RPMI7951 (cell line): ENCODE measurements at regions not wholly inside any gene's neighbourhood (a gene's known extent, or its start where the extent isn't known, plus 50 kb on each side); places are given as distances from the start of the nearest gene placed in this dataset.
A peak's percentile ranks its signal among the peaks of the same experiment; 100 is the strongest.
"Not testable (repeated sequence)": the region's sequence is repeated elsewhere in the genome, so short reads cannot be mapped to it uniquely, and the experiment has no call there.

Source experiments
- DNase-seq: peaks from one replicate; pipeline ENCODE4 v3.0.0-alpha.2; 2012; ENCODE audit warnings: low read depth

DNA sequence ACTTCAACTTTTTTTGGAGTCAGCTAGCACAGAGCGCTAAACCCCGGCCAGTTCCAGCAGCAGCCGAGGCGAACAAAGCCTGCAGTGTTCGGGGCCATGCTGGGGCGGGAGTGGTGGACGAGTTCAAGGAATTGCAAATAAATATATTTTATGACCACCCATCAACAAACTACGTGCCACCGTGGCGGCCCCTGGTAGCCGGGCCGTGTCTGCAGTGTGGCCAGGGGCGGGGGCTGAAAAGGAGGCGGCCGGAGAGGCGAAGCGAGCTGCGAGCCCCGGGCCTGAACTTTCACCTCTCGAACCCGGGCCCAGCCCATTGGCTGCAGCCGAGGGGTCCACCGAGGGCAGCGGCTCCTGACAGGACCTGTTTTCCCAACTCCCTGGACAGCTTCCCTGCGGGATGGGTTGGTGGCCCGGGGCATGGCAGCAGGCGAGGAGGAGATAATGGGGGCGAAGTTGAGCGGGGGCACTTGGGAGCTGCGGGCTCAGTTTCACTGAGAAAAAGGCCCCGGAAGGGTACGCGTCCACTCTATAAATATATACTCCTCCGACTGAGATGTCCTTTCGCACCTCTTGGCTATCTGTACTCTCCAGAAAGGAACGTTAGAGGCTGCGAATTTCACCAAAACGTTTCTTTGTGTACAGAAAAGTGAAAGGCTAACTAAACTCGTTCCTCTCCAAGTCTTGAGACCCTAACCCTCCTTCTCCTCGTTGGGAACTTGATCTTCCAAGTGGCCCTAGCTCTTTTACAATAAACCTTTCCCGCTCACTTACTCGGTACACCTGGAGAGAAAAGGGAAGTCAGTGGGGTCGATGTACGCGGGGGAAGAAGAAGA lies 164.6 kb upstream of the PPP1R3A start:
- no peak for DNase-seq

DNA sequence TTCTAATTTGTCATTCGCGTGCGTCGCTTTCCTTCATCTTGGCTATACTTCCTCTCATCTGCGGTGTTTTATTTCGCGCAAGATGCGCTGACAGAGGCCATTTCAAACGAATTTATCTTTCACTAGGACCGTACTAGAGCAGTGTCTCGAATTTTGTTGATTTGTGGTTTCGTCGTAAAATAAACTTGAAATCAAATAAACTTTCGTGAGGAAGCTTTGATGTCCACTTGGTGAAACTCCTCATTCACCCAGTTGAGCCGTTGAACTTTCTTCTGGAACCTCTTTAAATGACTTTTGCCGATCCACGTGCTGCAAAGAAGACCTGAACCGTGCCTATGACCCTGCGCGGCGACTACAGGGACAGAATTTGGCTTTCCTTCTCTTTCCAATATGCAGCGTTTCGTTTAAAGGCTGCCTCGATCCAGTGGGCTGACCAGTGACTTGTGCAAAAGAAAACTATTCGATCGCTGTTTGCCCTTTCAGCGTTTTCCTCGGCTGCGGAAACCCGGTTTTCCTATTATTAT lies 163.9 kb upstream of the PPP1R3A start:
- no peak for DNase-seq

DNA sequence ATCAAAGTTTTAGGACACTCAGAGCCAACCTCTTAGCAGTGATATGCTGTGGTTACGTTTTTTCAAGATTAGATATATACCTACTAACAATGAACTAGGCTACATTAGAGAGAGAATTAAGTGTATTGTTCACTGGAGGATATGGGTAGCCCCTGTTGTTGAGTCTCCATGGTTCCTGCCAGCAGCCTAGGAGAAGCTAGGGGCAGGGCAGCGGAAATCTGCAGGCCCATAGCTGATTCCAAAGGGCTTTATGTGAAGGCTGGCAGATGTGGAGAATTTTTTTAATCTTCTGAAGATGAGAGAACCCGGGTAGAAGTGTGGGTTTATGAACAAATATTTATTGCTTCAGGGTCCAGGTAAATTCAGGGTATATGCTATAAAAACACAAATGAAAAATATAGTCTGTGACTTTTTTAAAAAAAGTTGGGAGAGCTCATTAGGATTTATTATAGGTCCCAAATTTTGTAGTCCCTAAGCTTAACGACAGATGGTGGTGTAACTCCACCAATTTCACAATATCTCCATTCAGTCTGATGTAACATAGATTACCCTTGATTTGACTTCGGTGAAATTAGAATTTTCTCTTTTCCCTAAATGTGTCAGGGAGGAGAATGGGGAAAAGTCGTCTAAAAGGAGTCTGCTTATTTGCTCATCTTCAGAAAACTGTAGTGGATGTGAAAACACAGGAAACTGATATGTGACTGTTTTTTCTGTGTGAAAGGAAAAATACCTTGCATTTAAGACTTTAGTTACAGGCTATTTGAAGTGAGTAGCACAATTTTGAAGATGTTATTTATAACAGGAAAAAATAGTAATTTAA lies 163.0 kb upstream of the PPP1R3A start:
- peak; percentile 38 for DNase-seq

DNA sequence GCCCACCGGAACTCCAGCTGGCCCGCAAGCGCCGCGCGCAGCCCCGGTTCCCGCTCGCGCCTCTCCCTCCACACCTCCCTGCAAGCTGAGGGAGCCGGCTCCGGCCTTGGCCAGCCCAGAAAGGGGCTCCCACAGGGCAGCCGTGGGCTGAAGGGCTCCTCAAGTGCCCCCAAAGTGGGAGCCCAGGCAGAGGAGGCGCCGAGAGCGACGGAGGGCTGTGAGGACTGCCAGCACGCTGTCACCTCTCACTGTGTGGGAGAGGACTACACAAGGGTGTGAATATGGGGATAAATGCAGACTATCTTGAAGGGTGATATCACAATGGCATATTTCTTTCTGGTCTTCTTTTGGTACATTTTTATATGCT lies 158.3 kb upstream of the PPP1R3A start:
- not testable (repeated sequence) for DNase-seq

DNA sequence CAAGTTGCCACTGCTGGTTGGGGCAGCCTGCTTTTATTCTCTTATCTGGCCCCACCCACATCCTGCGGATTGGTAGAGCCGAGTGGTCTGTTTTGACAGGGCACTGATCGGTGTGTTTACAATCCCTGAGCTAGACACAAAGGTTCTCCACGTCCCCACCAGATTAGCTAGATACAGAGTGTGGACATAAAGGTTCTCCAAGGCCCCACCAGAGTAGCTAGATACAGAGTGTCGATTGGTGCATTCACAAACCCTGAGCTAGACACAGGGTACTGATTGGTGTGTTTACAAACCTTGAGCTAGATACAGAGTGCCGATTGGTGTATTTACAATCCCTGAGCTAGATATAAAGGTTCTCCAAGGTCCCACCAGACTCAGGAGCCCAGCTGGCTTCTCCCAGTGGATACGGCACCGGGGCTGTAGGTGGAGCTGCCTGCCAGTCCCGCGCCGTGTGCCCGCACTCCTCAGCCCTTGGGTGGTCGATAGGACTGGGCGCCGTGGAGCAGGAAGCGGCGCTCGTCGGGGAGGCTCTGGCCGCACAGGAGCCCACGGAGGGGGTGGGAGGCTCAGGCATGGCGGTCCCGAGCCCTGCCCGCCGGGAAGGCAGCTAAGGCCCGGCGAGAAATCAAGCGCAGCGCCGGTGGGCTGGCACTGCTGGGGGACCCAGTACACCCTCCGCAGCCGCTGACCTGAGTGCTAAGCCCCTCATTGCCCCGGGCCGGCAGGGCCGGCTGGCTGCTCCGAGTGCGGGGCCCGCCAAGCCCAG lies 157.8 kb upstream of the PPP1R3A start:
- not testable (repeated sequence) for DNase-seq

DNA sequence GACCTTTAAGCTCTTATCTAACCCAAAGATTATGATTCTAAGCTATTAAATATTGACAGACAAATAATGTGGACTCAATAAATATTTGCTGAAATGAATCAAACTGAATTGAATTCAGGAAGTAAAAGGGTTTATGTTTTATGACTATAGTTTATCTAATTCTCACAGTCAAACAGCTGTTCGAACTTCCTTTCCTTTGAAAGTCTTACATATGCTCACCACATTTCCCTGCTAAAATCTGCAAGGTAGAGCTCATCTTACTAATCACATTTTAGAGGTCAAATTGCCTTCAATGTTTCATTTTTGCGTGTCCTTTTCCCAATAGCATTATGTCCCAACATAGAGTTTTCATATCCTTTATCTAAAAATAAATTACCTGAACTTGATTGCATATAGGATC lies 154.9 kb upstream of the PPP1R3A start:
- no peak for DNase-seq

DNA sequence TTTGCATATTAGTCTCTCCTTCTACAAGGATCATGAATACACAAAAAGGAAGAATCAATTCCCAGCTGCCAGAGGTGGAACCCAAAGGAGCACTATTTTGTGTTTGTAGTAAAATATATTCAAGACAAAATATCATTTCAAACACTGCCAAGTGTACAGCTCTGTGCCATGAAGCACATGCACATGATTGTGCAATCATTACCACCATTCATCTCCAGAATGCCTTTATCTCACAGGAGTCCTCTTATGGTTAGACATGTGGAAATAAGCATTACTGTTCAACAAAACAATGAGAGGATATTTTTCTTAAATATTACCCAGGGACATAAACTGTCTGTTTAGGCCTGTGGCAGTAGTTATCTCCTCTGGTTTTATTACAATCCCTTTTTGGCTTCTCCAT lies 151.4 kb upstream of the PPP1R3A start:
- DNase-seq, result no peak

DNA sequence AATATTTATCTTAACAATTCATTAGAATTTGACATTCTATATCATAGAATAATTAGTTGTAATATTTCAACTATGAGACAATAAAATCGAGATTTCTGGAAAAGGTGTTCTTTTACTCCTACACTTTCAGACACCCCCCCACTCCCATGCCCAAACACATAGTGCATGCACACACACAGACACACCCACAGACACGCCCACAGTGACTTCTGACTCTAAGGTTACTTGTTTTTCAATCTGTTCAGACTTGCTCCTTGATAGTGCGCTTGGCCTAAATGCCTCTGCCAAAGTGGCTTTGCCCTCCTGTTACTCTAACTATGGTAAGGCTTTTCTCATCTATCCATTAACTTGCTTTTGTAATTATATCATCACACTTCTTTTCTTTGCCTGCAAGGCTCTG lies 144.0 kb upstream of the PPP1R3A start:
- DNase-seq, result no peak

DNA sequence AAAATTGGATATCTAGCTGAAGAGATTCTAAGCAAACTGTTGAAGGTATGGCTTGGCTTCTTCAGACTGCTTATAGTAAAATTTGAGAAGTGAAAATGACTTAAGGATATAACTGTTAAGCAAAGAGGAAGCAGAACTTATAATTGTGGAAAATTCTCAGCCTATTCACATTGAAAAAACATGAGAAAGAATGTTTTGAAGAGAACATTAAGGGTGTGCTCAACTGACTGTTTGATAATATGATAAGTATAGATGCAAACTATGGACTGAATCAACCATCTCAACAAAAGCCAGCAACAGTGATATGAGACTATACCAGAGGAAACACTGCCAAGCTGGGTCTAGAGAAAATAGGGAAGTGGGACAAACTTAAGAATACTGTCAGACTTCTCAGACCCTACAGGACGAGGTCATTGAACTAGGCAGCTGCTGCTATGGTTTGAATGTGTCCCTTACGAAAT lies 133.1 kb upstream of the PPP1R3A start:
- no peak for DNase-seq

DNA sequence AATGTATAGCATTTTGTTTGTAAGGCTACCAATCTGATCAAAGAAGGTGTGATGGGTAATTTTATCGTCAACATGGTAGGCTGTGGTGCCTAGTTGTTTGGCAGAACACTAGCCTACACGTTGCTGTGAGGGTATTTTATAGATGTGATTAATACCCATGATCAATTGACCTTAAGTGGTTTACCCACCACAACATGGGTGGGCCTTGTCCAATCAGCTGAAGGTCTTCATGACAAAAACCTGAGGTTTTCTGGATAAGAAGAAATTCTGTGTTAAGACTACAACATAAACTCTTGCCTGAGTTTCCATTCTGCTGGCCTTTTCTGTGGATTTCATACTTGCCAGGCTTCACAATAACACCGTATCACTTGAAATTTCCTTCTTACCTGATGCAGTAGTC lies 131.8 kb upstream of the PPP1R3A start:
- DNase-seq, result no peak

DNA sequence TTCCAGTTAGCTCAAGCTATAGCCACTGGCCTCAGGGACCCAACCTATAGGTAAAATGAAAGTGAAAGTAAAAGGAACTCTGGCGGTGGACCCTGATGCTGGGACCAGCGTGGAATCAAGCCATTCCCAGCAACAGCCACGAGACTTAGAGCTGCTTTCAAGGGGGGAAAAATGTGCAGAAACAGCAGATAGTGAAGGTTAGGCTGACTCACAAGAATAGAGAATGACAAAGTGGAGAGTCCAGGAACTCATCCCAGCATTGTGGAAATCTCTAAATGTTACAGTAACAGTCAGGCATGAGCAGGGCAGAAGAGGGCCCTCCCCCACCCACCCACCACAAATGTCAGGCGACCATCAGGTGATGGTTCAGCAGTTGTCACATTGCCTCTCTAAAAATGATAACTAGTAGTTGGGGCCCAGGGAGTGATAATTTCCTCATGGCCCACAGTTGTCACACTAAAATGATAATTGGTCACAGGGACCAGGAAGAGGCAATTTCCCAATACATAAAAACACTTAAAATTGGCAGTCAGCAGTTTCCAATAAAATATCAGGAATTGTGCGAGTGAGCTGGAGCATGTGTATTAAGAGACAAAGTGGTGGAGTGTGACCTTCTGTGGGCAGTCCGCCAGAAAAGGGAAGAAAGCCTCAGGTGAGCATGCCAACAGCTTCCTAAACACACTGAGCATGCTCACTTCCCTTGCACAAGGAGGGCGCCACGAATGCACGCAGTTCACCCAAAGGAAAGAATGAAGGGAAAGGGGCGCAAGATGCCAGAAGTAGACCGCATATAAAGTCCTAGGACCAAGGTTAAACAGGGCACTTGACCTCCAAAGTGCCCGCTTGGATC lies 129.8 kb upstream of the PPP1R3A start:
- peak; percentile 67 for DNase-seq

DNA sequence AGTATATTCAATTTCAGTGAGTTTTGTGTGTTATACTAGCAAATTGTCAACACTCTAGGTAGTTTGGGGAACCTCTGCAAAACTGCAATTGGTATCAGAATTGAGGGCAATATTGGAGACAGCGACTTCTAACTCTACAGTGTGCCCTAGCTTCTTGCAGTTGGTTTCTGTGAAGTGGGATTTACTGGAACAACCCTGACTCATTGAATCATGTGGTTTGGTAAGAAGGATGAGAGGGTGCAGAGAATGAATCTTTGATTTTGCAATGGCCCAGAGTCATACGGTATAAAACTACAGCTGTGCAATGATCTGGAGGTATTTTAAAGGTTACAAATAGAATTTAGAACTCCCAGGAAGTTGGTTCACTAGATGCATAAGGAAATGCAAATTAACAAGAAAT lies 129.1 kb upstream of the PPP1R3A start:
- peak; percentile 56 for DNase-seq

DNA sequence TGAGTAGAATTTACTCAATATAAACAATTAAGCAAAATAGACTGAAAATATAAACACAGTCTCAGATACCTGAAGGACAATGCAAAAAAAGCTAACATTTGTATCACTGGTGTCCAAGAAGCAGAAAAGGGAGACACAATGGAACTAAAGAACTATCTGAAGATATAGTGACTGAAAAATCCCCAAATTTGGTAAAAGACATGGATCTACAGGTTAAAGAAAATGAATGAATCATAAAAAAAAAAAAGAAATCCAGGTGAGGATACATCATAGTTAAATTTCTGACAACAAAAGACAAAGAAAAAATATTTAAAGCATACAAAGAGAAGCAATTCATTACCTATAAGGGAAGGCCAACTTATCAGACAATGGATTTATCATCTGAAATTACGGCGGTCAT lies 114.7 kb upstream of the PPP1R3A start:
- DNase-seq, result no peak

DNA sequence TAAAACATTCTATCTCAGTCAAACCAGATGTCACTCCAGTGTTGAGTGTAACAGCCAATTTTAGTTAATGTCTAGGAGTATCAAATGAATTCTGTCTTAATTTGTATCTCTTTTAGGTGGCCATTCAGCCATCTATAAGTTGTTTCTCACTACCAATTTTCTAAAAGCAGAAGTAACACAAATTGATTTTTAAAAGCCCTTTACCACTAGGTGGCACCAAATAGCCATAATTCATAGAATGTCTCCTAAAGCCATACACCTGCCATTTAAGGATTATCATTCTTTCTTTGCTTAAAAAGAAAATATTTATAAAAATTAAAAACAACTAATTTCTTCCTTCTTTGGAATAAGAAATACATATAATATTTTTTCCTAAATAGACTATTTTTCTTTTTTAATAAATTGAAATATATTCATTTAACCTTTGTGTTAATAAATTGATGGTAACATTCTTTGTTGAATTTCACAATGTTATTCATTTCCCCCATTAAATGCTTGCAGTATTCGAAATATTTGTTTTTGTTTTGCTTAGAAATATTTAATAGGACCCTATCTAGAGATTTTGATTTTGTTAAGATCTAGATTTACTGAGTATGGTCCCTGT lies 107.8 kb upstream of the PPP1R3A start:
- peak; percentile 53 for DNase-seq

DNA sequence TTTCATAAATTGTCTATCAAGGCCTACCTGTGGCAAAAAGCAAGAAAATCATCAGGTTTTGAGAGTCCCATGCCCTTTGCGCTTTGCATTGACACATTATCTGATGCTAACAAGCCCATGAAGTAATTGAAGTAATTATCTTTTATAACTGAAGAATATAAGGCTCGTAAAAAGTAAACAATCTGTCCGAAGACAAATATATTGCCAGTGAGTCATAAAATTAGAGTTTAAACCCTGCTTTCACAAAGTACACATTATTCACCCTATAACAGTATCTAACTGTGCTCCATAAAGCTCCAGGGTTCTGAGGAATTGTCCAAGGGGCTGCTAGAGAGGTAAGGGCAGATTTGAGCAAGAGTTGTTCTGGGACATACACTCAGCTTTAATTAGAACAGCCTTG lies 102.3 kb upstream of the PPP1R3A start:
- DNase-seq, result peak; percentile 1

DNA sequence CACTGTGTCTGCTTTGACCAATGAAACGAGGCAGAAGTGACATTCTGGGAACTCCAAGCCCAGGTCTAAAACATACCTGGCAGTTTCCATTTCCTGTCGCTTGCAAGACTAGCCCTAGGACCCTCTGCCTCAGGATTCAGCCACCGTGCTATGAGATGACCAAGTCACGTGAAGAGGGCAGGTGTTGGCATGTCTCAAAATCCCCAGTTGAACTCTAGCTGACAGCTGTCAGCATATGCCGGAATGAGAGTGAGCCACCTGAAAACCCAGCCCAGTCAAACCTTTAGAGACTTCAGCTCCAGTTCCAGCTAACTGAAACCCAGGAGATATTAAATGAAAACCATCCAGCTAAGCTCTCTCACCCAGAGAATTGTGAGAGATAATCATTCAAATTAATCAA lies 89.9 kb upstream of the PPP1R3A start:
- no peak for DNase-seq

DNA sequence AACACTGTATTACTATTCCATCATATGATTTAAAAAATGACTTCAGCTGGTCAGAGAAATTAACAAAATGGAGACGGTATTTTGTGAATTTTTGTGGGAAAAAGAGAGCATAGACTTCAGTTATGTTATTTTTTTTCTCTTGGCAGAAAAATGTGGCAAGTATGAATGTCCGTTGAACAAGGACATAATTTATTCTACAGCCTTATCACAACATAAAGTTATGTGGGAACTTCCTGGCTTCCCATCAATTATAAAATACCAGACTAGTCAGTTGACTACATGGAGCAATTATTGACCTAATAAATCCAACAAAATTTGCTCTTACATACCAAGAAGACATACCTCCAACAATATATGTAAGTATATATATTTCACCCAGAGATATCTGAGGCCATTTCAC lies 88.6 kb upstream of the PPP1R3A start:
- no peak for DNase-seq

DNA sequence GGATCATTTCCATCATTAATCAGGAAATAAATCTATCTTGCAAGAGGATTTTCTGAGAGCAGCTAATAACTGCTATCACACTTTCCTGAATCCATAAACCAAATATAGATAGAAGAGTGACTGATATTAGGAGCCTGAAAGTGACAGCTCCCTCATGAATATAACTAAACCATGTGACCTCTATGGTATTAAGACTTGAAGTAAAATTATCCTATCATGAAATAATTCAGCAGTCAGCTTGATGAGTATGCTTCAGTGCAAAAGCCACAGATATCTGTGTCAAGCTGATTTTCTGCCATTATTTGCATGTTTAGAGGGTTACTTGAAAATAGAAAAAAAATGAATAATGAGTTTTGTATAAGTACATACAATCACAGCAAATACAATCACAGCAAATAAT lies 80.1 kb upstream of the PPP1R3A start:
- no peak for DNase-seq

DNA sequence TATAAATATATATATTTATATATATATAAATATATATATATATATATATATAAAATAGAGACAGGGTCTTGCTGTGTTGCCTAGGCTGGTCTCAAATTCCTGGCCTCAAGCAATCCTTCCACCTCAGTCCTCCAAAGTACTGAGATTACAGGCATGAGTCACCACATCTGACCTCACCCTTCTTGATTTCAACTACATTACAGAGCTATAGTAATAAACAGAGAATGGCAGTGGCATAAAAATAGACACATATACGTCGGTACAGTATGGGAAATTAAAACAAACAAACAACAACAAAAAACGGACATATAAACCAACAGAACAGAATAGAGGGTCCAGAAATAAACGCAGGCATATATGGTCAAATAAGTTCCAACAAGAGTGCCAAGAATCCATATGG lies 77.6 kb upstream of the PPP1R3A start:
- DNase-seq, result no peak

DNA sequence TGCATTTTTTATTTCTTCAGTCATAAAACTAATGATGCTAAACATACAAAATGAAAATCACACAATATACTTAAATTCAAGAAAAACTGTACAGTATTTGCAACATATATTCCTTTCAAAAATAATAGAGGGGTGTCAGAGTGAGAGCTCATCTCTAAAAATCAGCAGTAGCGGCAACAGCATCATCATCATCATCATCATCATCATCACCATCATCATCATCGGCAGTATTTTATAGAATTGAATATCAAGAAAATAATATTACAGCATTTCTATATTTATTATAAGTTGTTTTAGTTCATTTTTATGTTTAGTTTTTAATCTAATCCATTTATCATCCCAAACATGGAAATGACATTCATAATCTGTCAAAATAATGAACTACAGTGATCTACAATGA lies 67.4 kb upstream of the PPP1R3A start:
- no peak for DNase-seq

DNA sequence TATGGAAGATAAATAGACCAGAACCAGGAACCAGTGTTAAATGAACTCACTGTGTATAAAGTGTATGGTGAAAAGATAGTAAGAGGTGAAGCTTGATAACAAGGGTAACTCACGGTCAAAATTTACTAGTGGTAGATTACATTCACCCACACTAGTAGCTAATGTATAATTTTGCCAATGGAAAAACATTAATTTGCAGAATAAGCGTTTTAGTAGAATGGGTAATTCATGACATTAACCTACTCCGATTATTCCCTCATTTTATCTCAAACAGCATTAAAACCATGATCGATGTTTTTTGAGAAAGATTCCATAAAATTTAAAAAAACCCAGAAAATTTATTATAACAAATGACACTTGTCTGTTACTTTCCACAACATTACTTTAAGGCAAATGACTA lies 57.7 kb upstream of the PPP1R3A start:
- no peak for DNase-seq
